HepG2 (cell line): ENCODE measurements at regions not wholly inside any gene's neighbourhood (a gene's known extent, or its start where the extent isn't known, plus 50 kb on each side); places are given as distances from the start of the nearest gene placed in this dataset.

Experiments used
- BRD4 ChIP-seq: sonication (generic); formaldehyde crosslinking; IDR thresholded peaks from 2 replicates; pipeline ENCODE4 v1.4.0; 2020; ENCODE audit warnings: missing genetic modification reagents
- CHCHD3 ChIP-seq: sonication (generic); formaldehyde crosslinking; IDR thresholded peaks from 2 replicates; pipeline ENCODE4 v1.8.0; 2022; ENCODE audit warnings: mild to moderate bottlenecking, missing genetic modification reagents, moderate library complexity
- GABPA ChIP-seq, 2 experiments: IDR thresholded peaks; 2 replicates each; pipeline ENCODE4 v1.6.1; 2011 to 2016; ENCODE audit warnings: low read depth in 2 of 2, low read length in 1 of 2, missing biosample characterization in 1 of 2, missing genetic modification characterization in 1 of 2
- HIVEP1 ChIP-seq: sonication (generic); formaldehyde crosslinking; IDR thresholded peaks from 2 replicates; pipeline ENCODE4 v1.4.0; 2020; ENCODE audit warnings: mild to moderate bottlenecking, missing genetic modification reagents
- NAIF1 ChIP-seq: sonication (generic); formaldehyde crosslinking; IDR thresholded peaks from 2 replicates; pipeline ENCODE4 v1.5.0; 2020; ENCODE audit warnings: mild to moderate bottlenecking, missing genetic modification reagents, borderline replicate concordance
- NR2C2 ChIP-seq: sonication (generic); formaldehyde crosslinking; IDR thresholded peaks from 2 replicates; pipeline ENCODE4 v1.4.0; 2020; ENCODE audit warnings: missing genetic modification reagents, mild to moderate bottlenecking, moderate library complexity, borderline replicate concordance
- NRL ChIP-seq: sonication (generic); formaldehyde crosslinking; IDR thresholded peaks from 2 replicates; pipeline ENCODE4 v1.5.0; 2020; ENCODE audit warnings: missing genetic modification reagents, mild to moderate bottlenecking, moderate library complexity, borderline replicate concordance
- POLR2A ChIP-seq, 2 experiments: IDR thresholded peaks; 2 replicates each; pipeline ENCODE4 v1.6.1; 2011; ENCODE audit warnings: low read depth in 2 of 2, low read length in 2 of 2, mild to moderate bottlenecking in 1 of 2, moderate library complexity in 1 of 2; ENCODE audit not compliant: insufficient read depth in 1 of 2
- REL ChIP-seq: sonication (generic); formaldehyde crosslinking; conservative IDR thresholded peaks from 2 replicates; pipeline ENCODE4 v1.8.0; 2022; ENCODE audit warnings: mild to moderate bottlenecking, missing genetic modification reagents, moderate library complexity
- RNF219 ChIP-seq: sonication (generic); formaldehyde crosslinking; IDR thresholded peaks from 2 replicates; pipeline ENCODE4 v1.5.0; 2020; ENCODE audit warnings: mild to moderate bottlenecking, missing genetic modification reagents
- SAP130 ChIP-seq: IDR thresholded peaks from 2 replicates; pipeline ENCODE4 v1.6.1; 2016; ENCODE audit warnings: low read depth
- STAT6 ChIP-seq: sonication (generic); formaldehyde crosslinking; IDR thresholded peaks from 2 replicates; pipeline ENCODE4 v1.4.0; 2020; ENCODE audit warnings: missing genetic modification reagents, mild to moderate bottlenecking, borderline replicate concordance
- ZBTB7A ChIP-seq: sonication (generic); formaldehyde crosslinking; IDR thresholded peaks from 2 replicates; pipeline ENCODE4 v1.8.0; 2022; ENCODE audit warnings: mild to moderate bottlenecking, missing genetic modification reagents
- ZMAT5 ChIP-seq: sonication (generic); formaldehyde crosslinking; IDR thresholded peaks from 2 replicates; pipeline ENCODE4 v1.5.0; 2020; ENCODE audit warnings: mild to moderate bottlenecking, low read depth, missing genetic modification reagents, borderline replicate concordance
- ZNF264 ChIP-seq: sonication (generic); formaldehyde crosslinking; IDR thresholded peaks from 2 replicates; pipeline ENCODE4 v1.4.0; 2020; ENCODE audit warnings: missing genetic modification reagents
- ZNF296 ChIP-seq: sonication (generic); formaldehyde crosslinking; conservative IDR thresholded peaks from 2 replicates; pipeline ENCODE4 v1.5.0; 2020; ENCODE audit warnings: mild to moderate bottlenecking, missing genetic modification reagents
- ZNF414 ChIP-seq: sonication (generic); formaldehyde crosslinking; IDR thresholded peaks from 2 replicates; pipeline ENCODE4 v1.5.0; 2020; ENCODE audit warnings: missing genetic modification reagents
- ZNF577 ChIP-seq: sonication (generic); formaldehyde crosslinking; IDR thresholded peaks from 2 replicates; pipeline ENCODE4 v1.4.0; 2020; ENCODE audit warnings: mild to moderate bottlenecking, low read depth, missing genetic modification reagents, borderline replicate concordance
- ZNF616 ChIP-seq: sonication (generic); formaldehyde crosslinking; IDR thresholded peaks from 2 replicates; pipeline ENCODE4 v1.5.0; 2020; ENCODE audit warnings: low read depth, mild to moderate bottlenecking, missing genetic modification reagents
- ZNF678 ChIP-seq: sonication (generic); formaldehyde crosslinking; IDR thresholded peaks from 2 replicates; pipeline ENCODE4 v1.4.0; 2020; ENCODE audit warnings: mild to moderate bottlenecking, missing genetic modification reagents
- ZNF713 ChIP-seq: sonication (generic); formaldehyde crosslinking; IDR thresholded peaks from 2 replicates; pipeline ENCODE4 v1.4.0; 2020; ENCODE audit warnings: mild to moderate bottlenecking, missing genetic modification reagents
- ZNF740 ChIP-seq: sonication (generic); formaldehyde crosslinking; IDR thresholded peaks from 2 replicates; pipeline ENCODE4 v1.4.0; 2020; ENCODE audit warnings: missing genetic modification reagents
- ZNF749 ChIP-seq: sonication (generic); formaldehyde crosslinking; IDR thresholded peaks from 2 replicates; pipeline ENCODE4 v1.8.0; 2022; ENCODE audit warnings: mild to moderate bottlenecking, missing genetic modification reagents, moderate library complexity, borderline replicate concordance

GRCh38 chr6:1227935-1228753 is 83.8 kb upstream of the FOXQ1 start (continued):
- 0 out of 2 replicates have a peak, but pooled peaks have one; percentile 78 for TF ChIP-seq RNF219 (CRISPR knock-in tag)
- peak; percentile 51 to 66; a peak in 3 of 4 replicates for TF ChIP-seq POLR2A (IDR thresholded peaks at IDR 0.05; ENCODE audit: insufficient read depth in 1 of 2, low read depth in 2 of 2, low read length in 2 of 2)
- TF ChIP-seq GABPA (IDR thresholded peaks at IDR 0.05; ENCODE audit: low read depth, low read length), result no peak
- TF ChIP-seq GABPA (CRISPR knock-in tag; IDR thresholded peaks at IDR 0.05; ENCODE audit: low read depth), result 0 out of 2 replicates have a peak, but pooled peaks have one; percentile 10
- 0 out of 2 replicates have a peak, but pooled peaks have one; percentile 37 for TF ChIP-seq ZBTB7A (CRISPR knock-in tag)
- TF ChIP-seq ZNF577 (CRISPR knock-in tag), result no peak; the same call in 1 of the 2 replicates
- peak; percentile 89 for TF ChIP-seq ZNF264 (CRISPR knock-in tag)
- TF ChIP-seq BRD4 (CRISPR knock-in tag), result no peak; the same call in none of the 2 replicates
- no peak for TF ChIP-seq ZNF749 (CRISPR knock-in tag)
- TF ChIP-seq STAT6 (CRISPR knock-in tag), result peak; percentile 84
- TF ChIP-seq ZNF414, result 0 out of 2 replicates have a peak, but pooled peaks have one; percentile 25
- peak; percentile 95 for TF ChIP-seq SAP130
- peak; percentile 47 for TF ChIP-seq HIVEP1
- TF ChIP-seq ZNF616, result no peak
- 0 out of 2 replicates have a peak, but pooled peaks have one; percentile 63 for TF ChIP-seq ZNF713 (CRISPR knock-in tag)
- TF ChIP-seq NRL (CRISPR knock-in tag), result no peak
- peak; percentile 56; the same call in 1 of the 2 replicates for TF ChIP-seq ZNF740 (CRISPR knock-in tag)
- no peak for TF ChIP-seq NAIF1 (CRISPR knock-in tag)
- no peak for TF ChIP-seq CHCHD3 (CRISPR knock-in tag)
- TF ChIP-seq ZNF678 (CRISPR knock-in tag), result no peak
- TF ChIP-seq REL (CRISPR knock-in tag), result no peak
- 0 out of 2 replicates have a peak, but pooled peaks have one; percentile 18 for TF ChIP-seq ZNF296
- TF ChIP-seq ZMAT5 (CRISPR knock-in tag), result no peak
- TF ChIP-seq NR2C2 (CRISPR knock-in tag), result peak; percentile 26
